A673 (cell line): ENCODE measurements at regions not wholly inside any gene's neighbourhood (a gene's known extent, or its start where the extent isn't known, plus 50 kb on each side); places are given as distances from the start of the nearest gene placed in this dataset.

Source experiments
- BruUV-seq: library from RNA; stranded (reverse); fragments of 400-500 nt; replicated peaks from 2 replicates; lab custom pipeline; 2021; lab: Mats Ljungman, UMichigan
- CTCF ChIA-PET: fragments of 300-600 bp; sonication (Branson Sonifier 250); formaldehyde crosslinking; loops from one replicate; lab custom pipeline; 2022; ENCODE audit warnings: antibody characterized with exemption; lab: Charles Lee
- POLR2A ChIA-PET: fragments of 300-600 bp; sonication (Branson Sonifier 250); formaldehyde crosslinking; loops from one replicate; lab custom pipeline; 2022; ENCODE audit warnings: antibody characterized with exemption; ENCODE audit not compliant: low non-redundant PET; lab: Charles Lee
- DNase-seq: peaks from one replicate; pipeline ENCODE4 v3.0.0-alpha.2; 2015; ENCODE audit warnings: low spot score
- H3K27ac ChIP-seq: fragments of 200-600 bp; sonication (generic); 2 replicates; pipeline ENCODE4 v1.5.1; 2016; ENCODE audit warnings: mixed run types, low read depth, mild to moderate bottlenecking, mixed read lengths, antibody characterized with exemption, low read length; ENCODE audit not compliant: poor library complexity, severe bottlenecking
- H3K27me3 ChIP-seq: fragments of 200-600 bp; sonication (generic); replicated peaks from 2 replicates; pipeline ENCODE4 v1.6.1; 2017; ENCODE audit warnings: mixed run types, low read depth, mild to moderate bottlenecking, mixed read lengths, antibody characterized with exemption, low read length; ENCODE audit not compliant: insufficient read depth, poor library complexity
- H3K36me3 ChIP-seq: fragments of 200-600 bp; sonication (generic); 2 replicates; pipeline ENCODE4 v1.6.1; 2016; ENCODE audit warnings: mixed run types, mild to moderate bottlenecking, mixed read lengths, antibody characterized with exemption, low read length; ENCODE audit not compliant: insufficient read depth, poor library complexity, severe bottlenecking
- H3K4me1 ChIP-seq: fragments of 200-600 bp; sonication (generic); 2 replicates; pipeline ENCODE4 v1.6.1; 2017; ENCODE audit warnings: mixed run types, mild to moderate bottlenecking, mixed read lengths, antibody characterized with exemption, low read length; ENCODE audit not compliant: insufficient read depth, poor library complexity, severe bottlenecking
- H3K4me3 ChIP-seq: fragments of 200-600 bp; sonication (generic); 2 replicates; pipeline ENCODE4 v1.5.1; 2016; ENCODE audit warnings: low read depth, mixed run types, mild to moderate bottlenecking, mixed read lengths, low read length; ENCODE audit not compliant: poor library complexity, severe bottlenecking
- H3K9me3 ChIP-seq: fragments of 200-600 bp; sonication (generic); 2 replicates; pipeline ENCODE4 v1.6.1; 2016; ENCODE audit warnings: mixed run types, low read depth, mild to moderate bottlenecking, mixed read lengths, antibody characterized with exemption, low read length; ENCODE audit not compliant: poor library complexity, severe bottlenecking
- CTCF ChIP-seq: fragments of 300-800, 200-600 bp; sonication (generic); conservative IDR thresholded peaks from 2 replicates; pipeline ENCODE4 v1.5.1; 2017; ENCODE audit warnings: low read depth, mild to moderate bottlenecking, antibody characterized with exemption, low read length, moderate library complexity, mixed read lengths
- EZH2 ChIP-seq: fragments of 200-600 bp; sonication (generic); IDR thresholded peaks from 2 replicates; pipeline ENCODE4 v1.6.1; 2017; ENCODE audit warnings: borderline replicate concordance, low read depth, mild to moderate bottlenecking, mixed read lengths, antibody characterized with exemption, low read length; ENCODE audit not compliant: poor library complexity, severe bottlenecking
- intact Hi-C: fragments of 100-400 bp; cut with micrococcal nuclease; formaldehyde crosslinking; loops from one replicate; pipeline ENCODE4 v1.10.0; 2022; ENCODE audit not compliant: unreplicated experiment

- no peak for DNase-seq
- peaks cover 32% of the 10 kb centered on the region for H3K27me3 ChIP-seq
- no peak overlapping the region for H3K27ac ChIP-seq
- TF ChIP-seq CTCF (no peak), EZH2 (no peak)
- H3K36me3 ChIP-seq, result no peaks in the 10 kb centered on the region
- no TSS peak for BruUV-seq
- no peaks in the 10 kb centered on the region for H3K4me1 ChIP-seq
- ChIA-PET POLR2A (no interaction called here), CTCF (no interaction called here)
- no peak overlapping the region for H3K4me3 ChIP-seq
- H3K9me3 ChIP-seq, result no peaks in the 10 kb centered on the region
- intact Hi-C loops, result no loop called here
Observed at GRCh38 chr15:79561982-79562381, 129.8 kb downstream of the MINAR1 start.

- no peak for DNase-seq
- H3K27me3 ChIP-seq, result peaks cover 32% of the 10 kb centered on the region
- H3K9me3 ChIP-seq, result no peaks in the 10 kb centered on the region
- no peak overlapping the region for H3K4me3 ChIP-seq
- intact Hi-C loops, result no loop called here
- TF ChIP-seq CTCF (no peak), EZH2 (no peak)
- CTCF ChIA-PET, result no interaction called here
- H3K27ac ChIP-seq, result no peak overlapping the region
- no peaks in the 10 kb centered on the region for H3K4me1 ChIP-seq
- BruUV-seq, result no TSS peak
- no peaks in the 10 kb centered on the region for H3K36me3 ChIP-seq
- POLR2A ChIA-PET, result no interaction called here
Observed at GRCh38 chr15:79562403-79562815, 130.3 kb downstream of the MINAR1 start.

- ChIA-PET POLR2A (no interaction called here), CTCF (no interaction called here)
- no peaks in the 10 kb centered on the region for H3K36me3 ChIP-seq
- TF ChIP-seq CTCF, result no peak
- no peak for TF ChIP-seq EZH2
- BruUV-seq, result no TSS peak
- DNase-seq, result no peak
- H3K27ac ChIP-seq, result no peak overlapping the region
- H3K27me3 ChIP-seq, result peaks cover 32% of the 10 kb centered on the region
- H3K9me3 ChIP-seq, result no peaks in the 10 kb centered on the region
- no peak overlapping the region for H3K4me3 ChIP-seq
- no peaks in the 10 kb centered on the region for H3K4me1 ChIP-seq
- intact Hi-C loops, result no loop called here
Observed at GRCh38 chr15:79562899-79563298, 130.8 kb downstream of the MINAR1 start.
